ENCODE measurements at regions not wholly inside any gene's neighbourhood (a gene's known extent, or its start where the extent isn't known, plus 50 kb on each side); places are given as distances from the start of the nearest gene placed in this dataset.

DNA sequence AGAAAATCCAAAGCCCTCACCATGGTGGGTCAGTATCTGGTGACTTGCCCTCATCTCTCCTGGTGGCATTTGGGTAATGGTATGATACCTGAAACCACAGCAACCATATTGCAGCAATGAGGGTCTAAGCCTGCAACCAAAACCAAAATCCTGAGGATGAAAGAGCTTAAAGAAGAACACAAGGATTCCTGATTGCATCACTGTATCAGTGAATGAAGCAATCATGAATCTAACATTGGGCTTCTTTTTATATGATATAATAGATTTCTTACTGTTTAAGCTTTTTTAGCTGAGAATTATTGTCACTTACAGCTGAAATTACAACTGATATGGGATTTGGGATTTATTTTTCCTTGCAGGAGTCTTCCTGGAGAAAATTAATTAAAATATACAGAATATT lies 269.9 kb downstream of the MEF2C start:
- DNase-seq = no peak

DNA sequence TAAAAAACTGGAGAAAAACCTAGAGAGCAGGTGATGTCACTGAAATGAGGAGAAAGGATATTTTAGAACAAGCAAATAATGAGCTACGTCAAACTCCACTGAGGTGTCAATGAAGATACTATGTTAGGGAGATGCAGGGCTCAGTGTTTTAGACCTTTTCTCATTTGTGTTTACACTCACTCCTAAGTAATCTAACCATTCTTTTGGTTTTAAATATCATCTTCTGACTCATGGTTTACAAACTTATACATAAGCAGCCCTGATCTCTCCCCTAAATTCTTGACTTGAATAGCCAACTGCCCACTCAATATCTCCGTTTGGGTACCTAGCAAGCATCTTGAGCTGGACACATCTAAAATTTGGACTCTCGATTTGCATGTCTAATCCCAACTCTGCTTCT lies 272.4 kb downstream of the MEF2C start:
- no peak for DNase-seq

DNA sequence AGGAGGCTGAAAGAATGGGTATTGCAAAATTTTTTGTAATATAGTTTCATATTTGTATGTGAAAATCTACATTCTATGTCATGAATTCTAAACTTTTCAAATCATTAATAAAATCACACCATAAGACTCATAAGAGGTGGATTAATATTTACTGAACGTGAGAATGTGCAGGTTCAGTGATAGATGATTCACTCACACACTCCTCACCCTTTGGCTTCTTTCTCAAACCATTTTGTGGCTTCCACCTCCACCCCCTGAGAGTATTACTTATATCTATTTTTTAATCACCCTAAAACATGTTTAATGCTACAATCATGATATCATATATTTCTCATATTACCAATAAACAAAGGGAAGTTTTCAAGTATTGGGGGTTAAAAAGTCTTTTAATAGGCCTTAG lies 275.5 kb downstream of the MEF2C start:
- no peak for DNase-seq

DNA sequence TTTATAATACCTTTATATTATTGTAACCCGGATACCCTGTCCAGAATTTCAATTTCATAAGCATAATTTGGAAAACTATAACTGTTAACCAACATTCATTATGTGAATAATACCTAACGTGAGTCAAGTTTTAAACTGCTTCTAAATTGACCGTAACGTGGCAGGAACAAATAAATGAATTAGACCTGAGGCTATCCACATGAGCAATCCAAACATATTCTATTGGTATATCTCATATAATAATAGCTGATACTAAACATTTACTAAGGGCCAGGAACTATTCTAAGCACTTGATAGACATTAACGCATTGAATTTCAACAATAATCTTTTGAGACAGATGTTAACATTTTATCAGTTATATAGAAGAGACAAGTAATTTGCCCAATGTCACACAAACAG lies 276.4 kb downstream of the MEF2C start:
- no peak for DNase-seq

DNA sequence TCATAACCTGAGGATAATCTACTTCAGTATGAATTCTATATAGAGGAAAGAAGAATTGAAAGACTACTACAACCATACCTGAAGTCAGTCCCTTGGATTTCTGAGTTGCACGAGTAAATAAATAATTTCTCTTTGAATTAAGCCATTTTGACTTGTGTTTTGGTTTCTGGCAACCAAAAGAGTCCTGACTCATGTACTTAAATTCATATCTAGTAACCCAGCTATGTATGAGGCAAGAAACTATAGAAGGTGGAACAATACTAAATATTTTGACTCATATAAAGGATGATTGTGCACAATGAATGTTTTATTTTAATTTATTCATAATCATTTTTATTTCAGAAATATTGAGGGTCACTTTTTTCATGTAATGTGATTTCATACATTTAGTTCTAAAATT lies 276.8 kb downstream of the MEF2C start:
- no peak for DNase-seq

DNA sequence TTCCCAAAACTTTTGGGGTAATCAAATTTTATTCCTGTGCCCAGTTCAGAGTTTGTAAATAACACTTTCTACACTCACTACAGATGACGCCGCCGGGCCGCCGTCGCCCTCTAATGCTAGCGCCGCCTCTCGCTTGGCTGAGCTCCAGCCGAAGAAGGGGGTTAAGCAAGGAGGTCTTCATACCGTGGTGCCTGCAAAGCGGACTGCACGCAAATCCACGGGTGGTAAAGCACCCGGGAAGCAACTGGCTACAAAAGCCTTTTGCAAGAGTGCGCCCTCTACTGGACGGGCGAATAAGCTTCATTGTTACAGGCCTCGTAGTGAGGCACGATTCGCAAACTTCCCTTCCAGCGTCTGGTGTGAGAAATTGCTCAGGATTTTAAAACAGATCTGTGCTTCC lies 280.4 kb downstream of the MEF2C start:
- peak; percentile 18 to 50 for DNase-seq

DNA sequence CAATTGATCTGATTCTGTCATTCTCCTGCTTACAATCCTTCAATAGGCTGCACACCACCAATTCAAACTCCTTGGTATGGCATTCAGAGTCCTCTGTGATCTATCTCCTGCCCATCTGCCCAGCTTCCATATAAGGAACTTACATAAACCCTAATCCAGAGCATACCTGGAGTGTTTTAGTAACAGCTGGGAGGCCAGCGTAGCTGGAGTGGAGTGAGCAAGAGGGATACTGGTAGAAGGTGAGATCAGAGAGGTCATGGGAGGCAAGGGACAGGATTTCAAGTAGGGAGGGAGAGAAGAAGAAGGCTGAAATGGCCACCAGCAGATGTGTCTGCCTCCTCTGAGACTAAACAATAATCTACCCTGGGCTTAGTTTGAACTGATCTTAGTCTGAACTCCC lies 288.5 kb downstream of the MEF2C start:
- DNase-seq = no peak

DNA sequence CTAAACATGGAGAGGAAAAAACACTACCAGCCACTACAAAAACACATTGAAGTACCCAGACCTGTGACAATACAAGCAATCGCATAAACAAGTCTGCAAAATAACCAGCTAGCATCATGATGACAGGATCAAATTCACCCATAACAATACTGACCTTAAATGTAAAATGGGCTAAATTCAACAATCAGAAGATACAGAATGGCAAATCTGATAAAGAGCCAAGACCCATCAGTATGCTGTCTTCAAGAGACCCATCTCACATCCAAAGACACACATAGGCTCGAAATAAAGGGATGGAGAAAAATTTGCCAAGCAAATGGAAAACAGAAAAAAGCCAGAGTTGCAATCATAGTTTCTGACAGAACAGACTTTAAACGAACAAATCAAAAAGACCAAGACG lies 294.4 kb downstream of the MEF2C start:
- no peak for DNase-seq

DNA sequence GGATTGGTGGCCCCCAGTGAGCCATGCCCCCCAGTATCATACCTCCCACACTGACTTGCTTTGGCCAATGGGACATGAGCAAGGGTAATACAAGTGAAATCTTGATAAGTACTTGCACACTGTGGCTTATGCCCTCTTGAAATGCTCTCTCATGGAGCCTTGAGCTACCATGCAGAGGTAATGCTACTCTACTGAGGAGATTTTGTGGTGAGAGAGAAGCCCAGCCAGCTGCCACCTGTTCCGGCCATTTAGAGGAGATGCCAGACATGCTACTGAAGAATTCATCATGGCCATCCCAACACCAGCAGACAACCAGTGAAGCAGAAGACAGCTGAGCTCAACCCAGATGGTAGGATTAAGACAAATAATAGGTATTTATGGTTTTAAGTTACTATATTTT lies 299.5 kb downstream of the MEF2C start:
- DNase-seq = no peak

DNA sequence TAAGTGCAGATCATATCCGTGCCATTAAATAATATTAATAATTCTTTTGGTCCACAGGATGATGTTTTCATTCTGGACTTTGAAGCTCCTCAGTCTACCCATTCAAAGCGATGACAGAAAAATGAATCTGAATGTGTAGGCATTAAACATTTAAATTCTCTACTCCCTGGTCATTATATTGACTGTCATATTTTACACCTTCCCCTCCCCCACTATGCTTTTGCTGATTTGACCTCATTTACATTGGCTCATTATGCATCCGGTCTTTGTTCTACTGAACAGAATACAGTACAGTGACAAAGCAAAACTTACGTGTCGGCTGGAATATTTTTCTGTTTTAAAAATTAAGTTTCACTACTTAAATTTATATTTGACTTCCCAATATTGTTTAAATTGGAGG lies 289.7 kb upstream of the TMEM161B start:
- no peak for DNase-seq

DNA sequence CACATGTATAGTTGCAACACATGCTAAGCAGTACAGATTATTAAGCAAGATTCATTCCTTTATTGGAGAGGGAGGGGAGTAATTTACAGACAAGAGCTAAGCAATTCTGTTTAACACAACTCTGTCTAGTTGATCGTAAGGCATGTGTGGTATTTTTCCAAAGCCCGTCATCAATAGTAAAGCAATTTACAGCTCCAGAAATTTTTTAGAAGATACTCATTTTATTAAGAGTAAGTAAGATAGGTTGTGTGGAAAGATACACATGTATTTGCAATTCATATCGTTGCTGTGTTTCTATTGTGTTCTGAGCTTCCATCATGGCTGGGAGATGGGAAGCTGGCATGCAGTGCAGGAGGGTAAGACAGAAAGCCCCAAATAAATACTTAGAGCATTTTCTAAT lies 289.2 kb upstream of the TMEM161B start:
- DNase-seq = no peak

DNA sequence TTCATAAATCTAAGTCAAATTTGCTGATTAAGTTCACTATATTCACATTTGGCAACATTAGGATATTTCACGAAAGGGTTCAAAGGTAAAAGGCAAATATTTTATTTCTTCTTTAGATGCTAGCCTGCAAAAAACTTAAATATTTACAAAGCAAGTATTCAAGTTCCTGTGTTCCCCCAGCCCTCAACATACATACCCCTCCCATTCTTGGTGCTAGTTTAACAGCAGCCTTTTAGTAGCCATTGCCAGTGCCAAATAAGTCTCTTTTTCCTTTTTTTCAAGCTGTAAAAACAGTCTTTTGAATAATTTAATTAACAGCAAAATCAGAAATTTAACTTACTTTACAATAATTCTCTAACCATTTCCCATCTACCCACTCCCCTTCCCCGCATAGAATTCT lies 288.5 kb upstream of the TMEM161B start:
- DNase-seq = no peak

DNA sequence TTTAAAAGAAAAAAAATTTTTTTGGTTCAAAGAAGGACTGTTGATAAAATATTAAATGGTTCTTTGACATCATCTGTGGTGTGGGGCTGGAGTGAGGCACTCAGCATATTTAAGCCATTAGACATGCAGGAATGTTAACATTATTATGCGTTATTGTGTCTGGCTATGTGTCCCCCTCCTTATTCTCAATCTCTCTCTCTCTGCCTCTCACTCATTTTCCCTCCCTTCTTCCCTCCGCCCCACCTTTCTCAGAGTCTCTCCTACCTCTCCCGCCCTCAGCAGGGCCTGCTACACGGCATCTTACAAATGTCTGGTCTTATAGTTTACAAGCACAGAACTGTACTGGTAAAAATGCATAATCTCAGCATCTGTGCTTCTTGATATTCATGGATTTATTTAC lies 287.8 kb upstream of the TMEM161B start:
- DNase-seq = no peak

DNA sequence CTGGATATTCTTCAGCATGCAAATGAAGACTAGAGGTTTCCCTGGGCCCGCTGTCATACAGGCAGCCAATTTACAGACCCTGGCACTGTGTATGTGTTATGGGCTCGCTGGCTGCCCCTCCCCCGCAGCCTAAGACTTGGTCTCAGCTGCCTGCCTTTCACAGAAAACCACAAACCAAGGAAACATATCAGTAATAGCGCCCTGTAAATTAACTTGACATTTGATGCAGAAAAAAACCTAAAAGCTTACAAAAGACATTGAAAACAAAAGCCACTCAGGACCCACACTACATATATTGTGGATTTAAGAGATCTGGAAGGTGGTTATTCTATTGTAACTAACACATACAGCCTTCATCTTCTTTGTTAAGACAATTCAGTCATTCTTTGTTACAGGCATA lies 287.0 kb upstream of the TMEM161B start:
- DNase-seq = no peak

DNA sequence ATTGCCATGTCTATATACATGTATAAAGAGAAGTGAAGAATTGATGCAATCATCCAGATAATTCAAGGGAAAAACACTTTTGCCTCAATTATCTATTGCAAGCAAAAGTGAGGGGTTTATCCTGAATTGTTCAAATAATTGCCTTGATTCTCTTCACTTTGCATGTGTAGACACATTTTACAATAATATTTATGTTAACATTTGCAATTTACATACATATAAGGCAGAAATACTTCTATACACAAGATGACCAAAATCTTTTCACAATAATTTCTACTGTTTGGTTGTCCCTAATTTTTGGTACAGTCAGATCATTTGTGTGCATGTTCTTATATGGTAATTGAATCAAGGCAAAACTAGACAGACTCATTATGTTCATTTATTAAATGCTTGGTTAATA lies 285.3 kb upstream of the TMEM161B start:
- no peak for DNase-seq

DNA sequence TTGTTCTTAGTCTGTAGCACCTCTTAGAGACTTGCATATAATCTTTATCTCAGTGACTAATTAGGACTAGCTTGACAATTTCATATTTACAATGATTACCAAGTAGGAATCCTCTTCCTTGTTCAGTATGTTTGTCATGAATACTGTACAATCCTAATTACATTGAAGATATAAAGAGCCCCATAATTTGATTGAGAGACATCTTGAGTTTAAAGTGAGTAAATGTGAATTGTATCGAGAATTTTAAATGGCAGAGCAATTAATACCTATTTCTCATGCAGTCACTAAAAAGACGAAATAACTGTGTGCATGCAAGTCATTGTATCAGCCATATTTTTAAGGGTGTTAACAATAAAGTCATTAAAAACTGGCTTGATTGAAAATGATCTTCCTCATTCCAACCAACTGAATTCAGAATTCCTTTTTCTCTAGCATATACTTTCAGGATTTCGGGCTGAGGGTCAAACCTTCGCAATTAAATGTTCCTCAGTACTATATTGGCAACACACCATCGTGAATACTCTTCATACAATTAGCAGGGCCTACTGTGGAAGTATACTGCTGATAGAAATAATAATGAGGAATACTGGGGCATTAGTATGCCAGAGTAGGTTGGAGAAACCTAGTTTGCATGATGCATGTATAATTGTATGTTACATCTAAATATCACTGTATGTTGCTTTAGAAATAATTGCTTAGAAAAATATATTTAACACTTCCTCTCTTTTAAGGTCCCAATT lies 284.7 kb upstream of the TMEM161B start:
- DNase-seq = no peak

DNA sequence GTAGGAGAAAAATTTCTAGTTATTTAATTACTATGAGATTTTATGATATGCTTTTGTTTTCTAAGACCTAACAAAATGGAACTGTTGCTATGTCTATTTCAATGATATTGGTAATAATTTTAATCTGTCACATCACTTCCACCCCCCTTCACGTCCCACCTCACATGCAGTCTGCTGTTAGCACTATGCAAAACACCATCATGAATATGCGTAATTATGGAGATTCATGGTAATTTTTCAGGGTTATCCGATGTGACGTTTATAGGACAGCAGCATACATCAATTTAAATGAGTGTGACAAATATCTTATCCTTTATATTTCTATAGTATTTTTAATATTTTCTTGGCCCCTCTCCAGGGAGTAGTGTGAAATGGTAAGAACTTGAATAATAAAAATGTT lies 283.8 kb upstream of the TMEM161B start:
- DNase-seq = no peak

DNA sequence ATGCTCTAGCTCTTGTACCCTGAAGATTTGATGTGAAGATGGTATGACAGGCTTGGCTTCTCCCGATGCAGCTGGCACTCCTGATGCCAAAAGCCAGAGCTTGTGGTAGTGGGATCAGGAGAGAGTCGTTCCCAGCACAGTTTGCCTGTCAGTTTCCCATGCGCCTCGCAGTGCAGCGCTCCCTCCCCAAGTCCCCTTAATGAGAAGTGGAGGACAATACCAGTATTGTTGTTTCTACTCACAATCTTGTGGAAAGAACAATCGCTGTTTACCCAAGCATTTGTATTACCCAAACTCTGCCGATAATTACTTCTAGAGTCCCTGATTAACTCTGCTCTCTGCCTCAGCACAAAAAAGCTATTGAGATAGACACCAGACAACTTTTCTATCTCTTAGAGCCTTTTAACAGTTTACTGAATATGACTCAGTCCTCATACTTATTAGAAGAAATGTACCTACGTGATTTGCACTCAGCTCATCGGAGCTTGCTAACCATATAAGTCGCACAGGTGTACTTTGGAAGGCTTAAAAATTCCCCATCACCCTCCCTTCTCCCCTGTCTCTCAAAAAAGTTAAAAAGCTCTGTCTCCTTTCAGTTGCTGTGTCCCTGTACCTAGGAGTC lies 283.2 kb upstream of the TMEM161B start:
- no peak for DNase-seq

DNA sequence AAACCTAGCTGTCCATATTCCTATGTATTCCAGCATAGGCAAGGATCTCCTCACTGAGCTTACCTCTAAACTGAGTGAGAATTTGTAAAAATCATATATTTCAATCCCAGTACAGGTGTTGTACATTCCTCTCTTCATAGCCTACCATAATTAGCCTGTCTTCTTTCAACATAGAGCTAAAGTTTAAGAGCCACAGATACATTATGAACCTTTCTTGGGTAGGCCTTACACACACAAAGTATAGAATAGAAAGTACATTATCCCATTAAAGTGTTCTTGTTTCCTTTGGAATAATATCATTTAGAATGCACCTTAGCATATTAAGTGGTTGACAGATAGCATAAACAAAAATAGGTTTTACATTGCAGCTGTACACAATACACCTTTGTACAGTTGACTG lies 282.1 kb upstream of the TMEM161B start:
- DNase-seq = no peak

DNA sequence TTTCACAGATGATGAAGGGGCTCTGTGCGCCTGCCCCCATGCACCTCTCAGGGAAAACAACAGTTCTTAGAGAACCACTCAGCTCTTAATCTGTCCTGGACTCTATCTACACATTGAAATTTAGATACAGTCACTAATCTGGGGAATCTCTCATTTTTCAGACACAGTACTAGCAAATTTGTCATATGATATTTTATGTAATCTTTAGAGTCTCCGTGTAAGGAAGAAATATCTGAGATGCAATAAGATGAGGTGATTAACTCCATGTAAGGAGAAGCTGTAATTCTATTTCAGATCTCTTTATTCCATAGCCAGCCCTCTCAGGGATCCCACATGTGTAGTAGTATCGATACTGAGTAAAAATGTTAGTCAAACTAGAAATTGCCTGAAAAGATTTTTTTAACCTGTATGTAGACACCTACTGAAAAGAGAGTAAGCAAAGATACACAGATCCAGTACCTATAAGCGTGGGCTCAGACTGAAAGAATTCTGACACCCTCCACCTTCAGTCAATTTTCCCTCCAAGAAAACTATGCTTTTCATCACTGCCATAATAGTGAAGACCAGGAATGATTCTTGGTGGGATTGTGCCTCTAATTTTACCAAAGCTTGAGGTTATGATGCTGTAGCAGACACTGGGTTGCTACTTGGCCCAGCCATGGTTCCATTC lies 279.6 kb upstream of the TMEM161B start:
- no peak for DNase-seq

DNA sequence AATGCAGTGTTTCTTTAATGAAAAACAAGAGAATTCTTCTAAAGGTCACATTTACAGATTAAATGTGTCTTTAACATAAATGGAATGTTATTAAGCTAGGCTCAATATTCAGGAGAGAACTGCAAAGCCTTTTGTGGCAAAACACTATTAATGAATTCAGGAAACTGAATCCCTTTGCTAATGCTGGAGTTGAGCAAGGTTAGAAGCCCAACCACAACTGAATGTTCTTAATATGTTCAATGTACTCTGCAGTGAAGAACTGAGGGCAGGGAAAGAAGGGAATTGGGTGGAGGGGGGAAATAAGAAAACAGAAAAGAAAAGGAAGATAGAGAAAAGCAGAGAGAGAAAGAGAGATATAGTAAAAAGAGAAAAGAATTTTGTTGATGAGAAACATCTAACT lies 276.7 kb upstream of the TMEM161B start:
- no peak for DNase-seq

DNA sequence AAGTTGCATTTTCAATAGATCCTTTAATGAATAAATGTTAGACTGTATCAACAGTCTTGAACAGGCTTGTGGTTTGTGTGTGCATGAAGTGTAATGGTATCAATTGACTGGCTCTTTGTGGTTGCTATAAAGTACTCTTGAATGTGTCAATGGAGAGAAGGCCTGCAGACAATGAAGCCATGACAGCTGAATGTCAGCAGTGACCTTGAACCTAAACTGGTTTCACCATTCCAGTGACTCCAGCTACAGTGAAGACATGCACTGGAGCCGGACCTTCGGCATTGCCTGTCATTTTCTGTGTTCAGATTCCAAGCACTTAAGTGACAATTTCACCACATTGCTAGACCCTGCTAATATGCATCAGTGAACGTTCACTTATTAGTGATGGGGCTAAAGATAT lies 276.0 kb upstream of the TMEM161B start:
- no peak for DNase-seq

DNA sequence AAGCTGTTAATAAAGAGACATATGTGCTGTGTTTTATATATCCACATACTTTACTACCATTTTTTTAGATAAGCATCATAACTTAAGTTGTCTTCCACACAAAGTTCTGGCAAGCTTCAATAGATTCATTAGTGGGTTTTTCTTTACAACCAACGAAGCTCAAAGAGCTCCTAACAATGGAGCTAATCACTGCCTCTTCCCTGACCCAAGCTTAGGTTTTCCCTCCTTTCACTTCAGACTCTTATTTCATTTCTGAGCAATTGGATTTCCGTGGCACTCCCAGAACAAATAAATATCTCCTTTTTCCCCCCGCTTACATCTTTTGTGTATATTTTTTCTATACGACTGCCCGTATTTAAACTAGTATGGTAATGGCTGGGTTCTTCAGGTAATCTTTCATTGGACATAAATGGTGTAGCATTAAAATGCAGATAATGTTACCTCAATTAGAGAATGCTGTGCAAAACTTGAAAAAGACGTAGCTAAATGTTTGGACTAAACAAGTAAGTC lies 275.5 kb upstream of the TMEM161B start:
- DNase-seq = no peak

DNA sequence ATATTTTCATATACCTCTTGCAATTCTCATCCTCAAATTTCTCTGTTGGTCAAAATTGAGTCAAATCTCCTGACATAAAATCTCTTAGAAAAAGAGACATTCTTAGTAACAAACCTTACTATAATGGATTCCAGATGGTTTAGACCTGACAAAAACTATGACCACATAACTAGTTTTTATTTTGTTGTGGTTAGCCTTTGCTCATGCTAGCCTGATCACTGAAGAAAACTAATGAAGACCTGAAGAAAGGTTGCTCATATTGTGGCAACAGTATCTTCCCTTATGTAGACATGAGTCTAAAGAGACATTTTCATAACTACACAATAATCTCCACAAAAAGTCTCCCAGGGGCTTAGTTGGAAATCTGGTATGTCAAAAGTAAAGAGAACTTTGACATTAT lies 274.1 kb upstream of the TMEM161B start:
- DNase-seq = no peak
